ENCODE measurements at regions not wholly inside any gene's neighbourhood (a gene's known extent, or its start where the extent isn't known, plus 50 kb on each side); places are given as distances from the start of the nearest gene placed in this dataset.

GRCh38 chr9:17019398-17019797 is 115.4 kb upstream of the CNTLN start:
- Histone ChIP-seq H4K20me1 (replicated peaks; ENCODE audit: insufficient read depth) (no peaks in the 10 kb centered on the region), H3K4me1 (ENCODE audit: insufficient read depth) (no peaks in the 10 kb centered on the region), H3K27ac (ENCODE audit: low read depth) (no peak overlapping the region), H3K4me3 (no peak overlapping the region), H3K27me3 (ENCODE audit: insufficient read depth) (no peaks in the 10 kb centered on the region), H3K79me2 (replicated peaks; ENCODE audit: insufficient read depth) (no peaks in the 10 kb centered on the region), H2AFZ (no peak overlapping the region), H3K9me2 (ENCODE audit: insufficient read depth) (peaks cover 5% of the 10 kb centered on the region; the same call in 1 of the 2 replicates), H3K36me3 (ENCODE audit: insufficient read depth) (no peaks in the 10 kb centered on the region), H3K4me2 (no peak overlapping the region), H3F3A (replicated peaks; ENCODE audit: low read depth) (no peaks in the 10 kb centered on the region)
- H3K36me3 Mint-ChIP-seq (ENCODE audit: low read depth), result peaks cover 9% of the 10 kb centered on the region; the same call in 2 of the 3 replicates
- H3K4me1 Mint-ChIP-seq, result peaks cover 8% of the 10 kb centered on the region
- H3K4me3 Mint-ChIP-seq, result no peak overlapping the region
- H3K27me3 Mint-ChIP-seq (ENCODE audit: insufficient read depth, low read depth, poor library complexity), result peaks cover 9% of the 10 kb centered on the region
- no peak for ATAC-seq
- H3K9me3 Mint-ChIP-seq, result peaks cover 8% of the 10 kb centered on the region
- no peak for DNase-seq (ENCODE audit: low spot score)
- TF ChIP-seq ZNF462 (CRISPR knock-in tag; IDR thresholded peaks at IDR 0.05) (no peak), STAT1 (IDR thresholded peaks at IDR 0.05; ENCODE audit: unreplicated experiment) (no peak), EZH2phosphoT487 (IDR thresholded peaks at IDR 0.05; ENCODE audit: unreplicated experiment) (no peak), CTCF (conservative IDR thresholded peaks at IDR 0.05; ENCODE audit: low read depth in 2 of 2) (no peak), ZNF114 (CRISPR knock-in tag; IDR thresholded peaks at IDR 0.05) (no peak), ETS1 (IDR thresholded peaks at IDR 0.05) (no peak), NANOG (IDR thresholded peaks at IDR 0.05; ENCODE audit: borderline replicate concordance) (no peak), ZNF331 (CRISPR knock-in tag; IDR thresholded peaks at IDR 0.05; ENCODE audit: low read depth) (no peak), REST (IDR thresholded peaks at IDR 0.05; ENCODE audit: unreplicated experiment) (no peak), JUNB (IDR thresholded peaks at IDR 0.05; ENCODE audit: unreplicated experiment) (no peak), POLR2AphosphoS5 (IDR thresholded peaks at IDR 0.05; ENCODE audit: low read depth) (no peak), EZH2 (IDR thresholded peaks at IDR 0.05; ENCODE audit: low read depth, unreplicated experiment) (no peak)
- no peak overlapping the region for H3K27ac Mint-ChIP-seq
